Fibroblast of peridontal ligament (primary cell): ENCODE measurements at regions not wholly inside any gene's neighbourhood (a gene's known extent, or its start where the extent isn't known, plus 50 kb on each side); places are given as distances from the start of the nearest gene placed in this dataset.

Experiments
- DNase-seq: peaks from one replicate; pipeline ENCODE4 v3.0.0-alpha.2; 2010; ENCODE audit errors: extremely low read depth

DNA sequence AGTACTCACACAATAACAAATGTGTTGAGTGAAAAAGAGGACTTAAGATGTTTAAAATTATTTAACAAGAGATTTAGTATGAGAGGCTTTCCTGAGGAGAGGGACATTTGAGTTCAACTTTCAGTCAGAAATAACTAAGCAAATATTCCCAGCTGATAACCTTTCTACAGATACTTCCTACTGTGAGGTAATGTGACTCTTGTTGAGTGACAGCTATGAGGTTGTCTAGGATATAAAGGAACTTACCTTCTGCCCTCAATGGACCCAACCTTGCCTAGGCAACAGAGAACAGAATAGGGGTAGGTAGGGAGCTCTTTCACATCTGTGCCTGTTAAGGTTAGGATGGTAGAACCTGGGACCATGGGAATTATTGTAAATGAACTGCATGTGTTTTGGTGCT is 54.7 kb downstream of the GLUD2 start:
- DNase-seq = no peak

DNA sequence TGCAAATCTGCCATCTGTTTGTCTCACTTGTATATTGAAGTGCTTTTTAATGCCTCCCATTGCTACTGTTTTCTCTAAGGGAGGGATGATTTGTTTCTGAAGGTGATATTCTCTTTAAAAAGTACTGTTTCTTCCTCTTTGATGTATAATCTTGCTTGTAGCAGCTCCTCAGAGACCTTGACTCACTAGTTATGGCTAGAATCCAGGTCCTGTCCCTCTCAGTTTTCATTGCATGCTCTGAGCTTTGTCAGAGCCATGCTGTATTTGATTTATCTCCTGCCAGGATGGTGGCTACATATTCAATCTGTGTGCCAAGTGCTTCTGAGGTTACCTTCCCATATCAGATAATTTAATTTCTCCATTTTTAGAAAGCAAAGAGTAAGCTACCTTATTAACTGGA is 56.0 kb downstream of the GLUD2 start:
- DNase-seq = no peak

DNA sequence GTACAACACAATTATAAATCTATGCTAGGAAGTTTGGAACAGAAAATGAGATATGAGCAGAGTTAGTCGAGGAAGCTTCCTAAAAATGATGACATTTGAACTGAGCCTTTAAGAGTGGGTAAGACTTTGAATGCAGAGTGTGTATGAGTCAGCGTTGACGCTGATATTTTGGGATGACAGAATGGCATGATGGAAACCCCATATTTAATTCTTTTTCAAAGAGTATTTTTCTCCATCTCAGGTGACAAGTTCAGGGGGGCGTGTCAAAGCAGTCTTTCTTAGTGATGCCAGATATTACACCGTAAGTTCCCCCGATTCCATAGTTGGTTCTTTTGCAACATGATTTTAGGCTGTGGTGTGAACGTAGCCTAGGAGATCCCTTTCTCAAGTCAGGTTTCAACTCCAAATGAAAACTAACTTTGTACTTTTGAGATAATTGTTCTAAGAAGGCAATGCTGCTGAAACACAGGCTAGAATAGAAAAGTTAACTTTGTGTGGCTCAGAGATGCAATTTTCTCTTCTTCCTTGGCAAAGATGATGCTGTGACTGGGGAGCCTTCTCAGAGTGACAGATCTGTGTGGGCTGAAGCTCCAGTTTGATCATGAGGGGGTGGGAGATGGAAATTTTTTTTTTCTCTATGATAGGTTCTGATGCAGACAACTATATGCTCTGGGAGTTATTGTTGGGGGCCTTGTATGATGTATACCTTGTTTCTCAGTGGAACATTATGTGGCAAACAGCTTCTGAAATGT is 59.2 kb downstream of the GLUD2 start:
- DNase-seq = no peak

DNA sequence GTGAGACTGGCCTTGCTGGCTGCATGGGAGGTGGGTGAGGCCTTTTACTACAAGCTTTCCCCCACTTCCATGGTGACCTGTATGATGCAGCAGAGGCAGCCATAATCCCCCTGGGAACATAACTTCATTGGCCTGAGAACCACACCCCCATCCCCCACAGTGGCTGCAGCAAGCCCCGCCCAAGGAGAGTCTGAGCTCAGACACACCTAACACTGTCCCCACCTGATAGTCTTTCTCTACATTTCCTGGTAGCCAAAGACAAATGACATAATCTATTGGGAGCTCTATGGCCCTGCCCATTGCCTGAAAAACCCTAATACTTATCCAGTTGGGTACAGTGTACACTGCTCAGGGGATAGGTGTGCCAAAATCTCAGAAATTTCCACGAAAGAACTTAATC is 62.6 kb downstream of the GLUD2 start:
- DNase-seq = no peak

DNA sequence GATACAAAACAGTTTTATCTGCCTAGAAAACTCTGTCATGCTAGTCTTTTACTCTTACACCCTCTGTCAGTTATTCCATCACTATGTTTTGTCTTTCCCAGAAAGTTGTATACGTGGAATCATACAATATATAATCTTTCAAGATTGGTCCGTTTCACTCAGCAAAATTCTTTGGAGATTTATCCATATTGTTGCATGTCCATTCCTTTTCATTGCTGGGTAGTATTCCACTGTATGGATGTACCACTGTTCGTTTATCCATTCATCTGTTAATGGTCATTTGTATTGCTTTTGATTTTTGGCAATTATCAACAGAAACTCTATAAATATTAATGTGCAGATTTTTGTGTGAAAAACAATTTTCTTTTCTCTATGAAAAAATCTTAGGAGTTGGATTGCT is 63.1 kb downstream of the GLUD2 start:
- no peak for DNase-seq

DNA sequence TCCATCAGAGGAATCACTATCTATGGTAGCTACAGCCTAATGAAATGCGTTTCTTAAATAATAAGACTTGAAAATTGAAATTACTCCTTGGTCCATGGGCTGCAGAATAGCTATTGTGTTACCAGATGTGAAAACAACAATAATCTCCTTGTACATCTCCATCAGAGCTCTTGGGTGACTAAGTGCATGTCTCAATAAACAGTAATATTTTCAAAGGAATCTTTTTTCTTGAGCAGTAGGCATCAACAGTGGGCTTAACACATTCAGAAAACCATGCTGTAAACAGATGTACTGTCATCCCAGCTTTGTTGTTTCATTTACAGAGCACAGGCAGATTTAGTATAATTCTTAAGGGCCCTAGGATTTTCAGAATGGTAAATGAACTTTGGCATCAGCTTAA is 67.3 kb downstream of the GLUD2 start:
- DNase-seq = no peak

DNA sequence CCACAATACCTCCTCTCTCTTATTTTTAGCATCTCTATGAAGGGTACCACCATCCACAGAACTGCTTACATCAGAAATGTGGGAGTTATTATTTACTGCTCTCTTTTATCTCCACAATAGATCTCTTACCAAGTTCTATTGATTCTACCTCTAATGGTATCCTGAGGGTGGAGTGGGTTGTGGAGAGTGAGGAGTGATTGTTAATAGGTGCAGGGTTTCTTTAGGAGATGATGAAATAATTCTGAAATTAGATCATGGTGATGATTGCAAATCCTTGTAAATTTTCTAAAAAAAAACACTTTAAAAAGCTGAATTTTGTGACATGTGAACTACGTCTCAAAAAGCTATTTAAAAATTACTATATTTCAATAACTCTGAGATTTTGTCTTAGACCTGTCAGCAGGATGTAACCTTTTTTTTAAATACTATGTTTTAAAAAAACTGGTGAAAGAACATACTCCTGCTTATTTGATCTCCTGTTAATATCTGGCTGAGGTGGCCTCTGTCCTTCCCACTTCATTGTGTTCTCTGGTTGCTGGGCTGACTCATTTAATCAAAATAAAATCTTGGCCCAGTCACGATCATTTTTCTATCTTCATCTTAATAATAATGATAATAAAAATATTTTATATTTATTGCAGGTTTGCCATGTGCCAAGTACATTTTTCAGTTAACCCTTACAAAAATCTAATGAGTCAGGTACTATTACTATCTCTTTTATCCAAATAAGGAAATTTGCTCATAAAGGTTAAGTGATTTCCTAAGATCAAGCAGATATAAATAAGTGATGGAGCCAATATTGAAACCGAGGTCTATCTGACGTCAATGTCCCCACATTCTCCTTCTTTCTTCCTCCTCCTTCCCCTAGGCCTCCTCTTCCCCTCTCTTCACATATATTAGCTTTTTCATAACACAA is 73.5 kb downstream of the GLUD2 start:
- no peak for DNase-seq

DNA sequence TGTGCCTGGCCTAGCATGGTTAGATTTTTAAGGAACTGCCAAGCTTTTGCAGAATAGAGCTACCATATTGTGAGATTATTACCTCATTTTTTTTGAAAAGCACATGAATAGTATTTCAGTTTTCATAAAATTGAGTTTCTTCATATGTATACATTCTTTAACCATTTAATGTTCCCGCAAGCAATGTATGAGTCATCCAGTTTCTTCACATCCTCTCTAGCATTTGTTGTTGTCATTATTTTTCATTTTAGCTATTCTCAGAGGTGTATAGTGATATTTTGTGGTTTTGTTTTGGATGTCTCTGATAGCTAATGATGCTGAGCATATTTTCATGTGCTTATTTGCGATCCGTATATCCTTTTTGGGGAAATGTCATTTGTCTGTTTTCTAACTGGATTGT is 74.9 kb downstream of the GLUD2 start:
- DNase-seq = no peak

DNA sequence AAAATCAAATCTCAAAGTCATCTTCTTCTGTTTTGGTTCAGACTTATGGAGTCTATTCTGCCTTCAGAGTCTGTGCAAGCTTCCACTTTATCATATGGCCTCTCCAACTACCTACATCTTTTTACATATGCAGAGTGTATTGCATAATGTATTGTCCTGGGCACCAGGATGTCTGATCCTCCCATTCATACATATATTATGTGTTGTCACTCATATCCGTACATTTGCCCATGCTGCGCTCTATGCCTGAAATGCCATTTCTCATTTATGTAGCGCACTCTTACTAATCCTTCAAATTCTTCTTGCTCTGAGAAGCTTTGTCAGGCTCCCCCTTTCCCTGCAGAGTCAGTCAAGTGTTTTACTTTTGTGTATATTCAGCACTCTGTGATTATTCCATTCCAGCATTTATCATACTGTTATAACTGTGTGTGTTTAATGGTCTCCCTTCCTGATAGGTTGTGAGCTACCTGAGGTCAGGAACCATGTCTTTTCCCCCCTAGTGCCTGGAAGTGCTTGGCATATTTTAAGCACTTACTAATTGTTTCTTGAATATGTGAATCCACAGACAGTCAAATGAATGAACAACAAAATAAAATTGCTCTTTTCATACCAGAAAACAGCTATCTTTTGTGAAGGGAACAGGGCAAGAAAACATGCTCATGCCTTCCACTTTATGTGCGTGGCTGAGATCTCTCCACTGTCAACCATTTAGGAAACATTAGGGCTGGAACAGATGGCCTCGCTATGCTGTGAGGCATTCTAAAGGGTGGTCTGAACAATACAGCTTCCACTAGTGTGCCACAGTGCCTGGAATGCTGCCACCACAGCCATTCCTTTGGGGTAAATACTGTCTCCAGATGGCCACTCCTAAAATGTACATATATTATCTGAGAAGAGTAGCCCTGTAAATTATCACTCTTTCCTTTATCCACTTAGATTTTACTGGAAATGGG is 81.8 kb downstream of the GLUD2 start:
- DNase-seq = no peak

DNA sequence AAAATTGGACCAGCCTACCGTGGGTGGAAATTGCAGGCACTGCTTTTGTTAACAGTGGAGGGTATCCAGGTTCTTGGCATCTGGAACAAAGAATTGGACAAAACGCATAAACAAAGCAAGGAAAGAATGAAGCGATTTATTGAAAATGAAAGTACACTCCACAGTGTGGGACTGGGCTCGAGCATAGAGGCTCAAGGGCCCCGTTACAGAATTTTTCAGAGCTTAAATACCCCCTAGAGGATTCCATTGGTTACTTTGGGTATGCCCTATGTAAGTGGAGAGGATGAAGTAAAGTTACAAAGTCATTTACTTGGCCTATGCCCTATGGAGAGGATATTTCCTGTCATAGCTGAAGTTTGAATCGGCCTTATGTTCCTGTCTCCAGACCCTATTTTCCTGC is 85.3 kb downstream of the GLUD2 start:
- no peak for DNase-seq

DNA sequence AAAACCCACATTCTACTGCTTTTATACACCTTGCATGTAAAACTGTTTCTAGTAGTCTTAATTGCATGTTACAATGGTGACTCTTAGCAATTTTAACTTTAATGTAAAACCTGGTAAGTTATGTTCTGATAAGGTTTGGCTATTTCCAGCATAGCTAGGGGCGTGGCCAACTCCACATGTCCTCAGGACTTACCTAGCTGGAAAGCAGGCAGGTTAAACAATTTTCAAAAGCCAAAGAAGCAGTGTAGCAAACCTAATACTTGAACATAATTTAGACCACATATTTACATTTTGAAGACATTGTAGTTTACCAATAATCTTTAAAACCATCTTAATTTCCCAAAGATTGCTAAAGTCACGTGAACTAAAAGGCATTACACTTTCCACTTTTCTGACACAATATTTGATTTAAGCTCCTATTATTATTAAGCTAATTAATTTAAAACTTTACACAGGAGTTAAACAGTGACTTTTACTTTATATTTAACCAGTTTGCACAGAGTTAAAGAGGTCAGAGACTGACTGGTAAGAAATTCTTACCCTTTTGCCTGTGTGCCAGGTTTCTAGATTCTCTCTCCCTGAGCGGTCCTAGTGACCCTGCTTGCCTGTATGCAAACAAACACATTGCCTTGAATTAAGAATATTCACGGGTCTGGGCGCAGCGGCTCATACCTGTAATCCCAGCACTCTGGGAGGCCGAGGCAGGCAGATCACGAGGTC is 88.2 kb downstream of the GLUD2 start:
- DNase-seq = no peak

DNA sequence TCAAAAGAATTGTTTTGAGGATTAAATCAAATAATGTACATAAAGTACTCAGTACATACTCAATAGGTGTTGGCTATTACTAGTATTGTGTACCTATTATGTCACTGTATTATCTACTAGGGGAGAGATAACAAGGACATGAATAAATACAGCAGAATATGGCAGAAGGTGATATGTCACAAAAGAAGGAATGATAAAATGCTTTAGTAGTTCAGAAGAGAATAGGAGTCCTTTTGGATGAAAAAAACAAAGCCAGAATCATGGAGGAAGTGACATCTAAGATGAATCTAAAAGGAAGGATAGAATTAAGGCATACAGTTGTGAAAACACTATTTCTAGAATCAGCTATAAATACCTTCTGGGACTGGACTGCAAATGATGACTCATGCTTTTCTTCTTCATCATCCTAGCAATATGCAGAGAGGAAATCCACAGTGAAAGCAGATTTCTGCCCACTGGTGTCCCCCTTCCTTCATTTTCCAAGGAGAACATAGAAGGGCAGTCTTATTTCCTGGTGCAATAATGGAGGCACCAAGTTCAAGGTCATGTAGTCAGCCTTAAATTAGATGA is 98.7 kb downstream of the GLUD2 start:
- no peak for DNase-seq

DNA sequence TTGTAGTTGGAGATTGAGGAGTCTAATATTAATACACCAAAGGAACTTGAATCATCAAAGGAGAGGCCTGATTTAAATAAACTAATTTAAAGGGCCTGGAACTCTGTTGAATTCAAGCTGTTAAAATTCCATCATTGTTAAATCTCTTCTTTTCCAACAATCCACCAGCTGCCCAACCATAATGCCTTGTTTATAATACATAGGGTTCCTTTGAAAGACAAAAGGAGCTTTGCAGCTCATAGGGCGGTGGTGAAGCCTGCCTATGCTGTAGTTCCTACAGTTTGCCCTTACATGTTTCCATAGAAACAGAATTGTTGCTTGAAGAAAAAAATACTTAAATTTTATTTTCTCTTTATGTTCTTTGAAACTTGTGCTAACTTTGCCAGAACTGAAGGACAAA is 102.8 kb downstream of the GLUD2 start:
- DNase-seq = no peak

DNA sequence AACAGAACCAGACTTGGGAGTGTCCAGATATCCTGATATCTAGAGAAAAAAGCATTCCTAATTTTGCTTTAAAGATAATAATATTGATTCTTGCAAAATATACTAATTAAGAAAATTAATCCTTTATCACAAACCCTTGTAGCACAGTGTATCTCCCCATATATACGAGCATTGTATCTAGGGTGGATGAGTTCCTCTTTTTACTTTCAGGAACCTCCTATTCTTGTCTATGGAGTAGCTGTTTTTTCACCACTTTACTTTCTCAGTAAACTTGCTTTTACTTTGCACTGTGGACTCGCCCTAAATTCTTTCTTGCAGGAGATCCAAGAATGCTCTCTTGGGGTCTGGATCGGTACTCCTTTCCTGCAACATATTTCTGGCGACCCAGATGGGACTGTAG is 103.9 kb downstream of the GLUD2 start:
- no peak for DNase-seq

DNA sequence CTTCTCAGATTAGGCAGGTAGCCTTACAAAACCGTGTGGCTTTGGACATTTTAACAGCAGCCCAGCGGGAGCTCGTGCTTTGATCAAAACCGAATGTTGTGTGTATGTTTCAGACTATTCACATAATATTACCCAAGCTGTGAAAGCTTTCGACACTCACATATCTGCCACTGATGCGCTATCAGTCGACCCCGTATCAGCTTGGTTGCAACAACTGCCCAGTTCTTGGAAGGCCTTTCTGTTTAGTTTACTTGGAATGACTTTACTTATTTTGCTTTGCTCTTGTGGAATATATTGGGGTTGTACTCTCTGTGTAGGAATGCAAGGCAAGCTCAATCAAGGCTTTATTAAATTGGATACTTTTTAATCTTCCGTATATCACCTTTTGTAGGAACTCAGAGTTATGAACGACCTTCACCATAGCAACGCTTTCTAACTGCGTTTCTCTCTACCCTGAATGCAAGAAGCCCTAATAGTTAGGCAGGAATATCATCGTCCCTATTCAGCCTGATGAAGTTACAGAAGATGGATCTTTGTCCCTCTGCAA is 107.5 kb downstream of the GLUD2 start:
- no peak for DNase-seq

DNA sequence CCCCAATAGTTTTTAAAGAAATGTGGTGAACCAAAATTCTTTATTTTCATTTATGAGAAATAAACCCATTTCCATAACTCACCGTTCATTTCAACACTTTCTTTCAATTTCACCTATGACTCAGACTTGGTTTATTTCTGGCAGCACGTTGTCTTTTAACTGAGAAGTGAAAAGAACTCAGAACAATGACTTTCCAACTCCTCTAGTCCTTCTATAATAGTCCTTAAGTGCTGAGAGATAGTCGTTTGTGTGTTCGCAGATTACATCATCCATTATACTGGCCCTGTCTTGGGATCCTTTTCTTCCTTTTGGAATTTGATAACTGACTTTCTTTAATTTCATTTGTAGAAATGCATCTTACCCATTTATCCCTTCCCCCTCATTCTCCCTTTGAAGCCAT is 113.6 kb downstream of the GLUD2 start:
- DNase-seq = no peak

DNA sequence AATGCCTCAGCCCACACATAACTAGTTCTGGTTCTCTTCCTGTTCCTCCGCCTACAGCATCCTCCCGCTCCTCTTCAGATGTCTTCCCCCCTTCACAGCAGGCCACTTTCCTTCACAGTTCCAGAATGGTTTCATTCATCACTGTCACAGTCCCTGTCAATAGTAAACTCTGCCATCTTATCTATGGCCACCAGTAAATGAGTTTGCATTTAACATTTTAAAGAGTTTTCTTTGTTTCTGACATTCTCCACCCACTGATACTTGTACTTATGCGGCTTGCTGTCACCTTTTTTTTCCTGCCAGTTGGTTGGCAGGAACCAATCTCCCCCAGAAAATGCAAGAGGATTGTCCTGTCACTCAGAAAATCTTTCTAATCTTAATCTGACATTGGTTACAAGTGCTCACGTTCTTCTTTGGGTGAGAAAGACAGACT is 114.1 kb downstream of the GLUD2 start:
- no peak for DNase-seq

DNA sequence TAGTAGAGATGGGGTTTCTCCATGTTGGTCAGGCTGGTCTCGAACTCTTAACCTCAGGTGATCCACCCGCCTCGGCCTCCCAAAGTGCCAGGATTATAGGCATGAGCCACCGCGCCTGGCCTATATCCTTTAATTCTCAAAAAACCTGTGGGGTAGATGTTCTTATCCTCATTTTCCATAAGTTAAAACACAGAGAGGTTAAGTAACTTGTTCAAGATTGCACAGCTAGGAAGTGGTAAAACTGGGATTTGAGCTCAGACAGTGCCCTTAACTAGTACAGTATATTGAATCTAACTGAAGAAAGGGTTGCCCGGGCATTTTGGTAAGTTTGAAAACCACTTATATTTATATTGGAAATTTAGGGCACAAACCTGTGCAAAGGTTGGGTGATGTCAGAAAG is 116.0 kb downstream of the GLUD2 start:
- DNase-seq = no peak

DNA sequence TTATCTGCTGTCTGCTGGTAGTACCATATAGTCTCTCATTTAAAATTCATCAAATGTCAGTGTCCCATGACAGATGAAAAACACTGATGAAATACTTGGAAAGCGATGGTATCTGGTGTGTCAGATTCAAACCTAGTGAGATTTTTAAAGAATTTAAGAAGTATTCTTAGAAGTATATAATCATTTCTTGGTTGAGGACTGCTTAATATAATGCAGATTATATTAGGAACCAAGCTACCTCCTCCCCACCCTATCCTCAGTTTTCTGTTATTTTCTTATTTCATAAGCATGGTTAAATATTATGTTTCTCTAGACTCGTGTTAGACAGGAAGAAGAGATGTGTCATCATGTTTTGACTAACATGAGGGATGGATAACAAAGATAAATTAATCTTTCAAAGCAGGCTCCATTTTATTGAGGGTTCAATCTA is 118.5 kb downstream of the GLUD2 start:
- DNase-seq = no peak
